ENCODE measurements at regions not wholly inside any gene's neighbourhood (a gene's known extent, or its start where the extent isn't known, plus 50 kb on each side); places are given as distances from the start of the nearest gene placed in this dataset.

- TF ChIP-seq CTCF (IDR thresholded peaks at IDR 0.05; ENCODE audit: extremely low read depth, missing control alignments) = no peak
- no peak for DNase-seq (ENCODE audit: low spot score)
These were observed 92.3 kb upstream of the ZNF438 start for GRCh38 chr10:31123946-31124345.

GRCh38 chr10:31124852-31125251, 93.2 kb upstream of the ZNF438 start:
- DNase-seq (ENCODE audit: low spot score) = no peak

GRCh38 chr10:31125789-31126188, 94.1 kb upstream of the ZNF438 start:
- DNase-seq (ENCODE audit: low spot score) = no peak
- no peak for TF ChIP-seq CTCF (IDR thresholded peaks at IDR 0.05; ENCODE audit: extremely low read depth, missing control alignments)

More at GRCh38 chr10:31124852-31125251, 93.2 kb upstream of the ZNF438 start:
- TF ChIP-seq CTCF (IDR thresholded peaks at IDR 0.05; ENCODE audit: extremely low read depth, missing control alignments) = no peak

GRCh38 chr10:31126593-31126992, 94.9 kb upstream of the ZNF438 start:
- DNase-seq (ENCODE audit: low spot score) = no peak
- no peak for TF ChIP-seq CTCF (IDR thresholded peaks at IDR 0.05; ENCODE audit: extremely low read depth, missing control alignments)

GRCh38 chr10:31128536-31128935, 96.9 kb upstream of the ZNF438 start:
- no peak for TF ChIP-seq CTCF (IDR thresholded peaks at IDR 0.05; ENCODE audit: extremely low read depth, missing control alignments)
- DNase-seq (ENCODE audit: low spot score) = no peak

- no peak for DNase-seq (ENCODE audit: low spot score)
- TF ChIP-seq CTCF (IDR thresholded peaks at IDR 0.05; ENCODE audit: extremely low read depth, missing control alignments) = no peak
These were observed 97.6 kb upstream of the ZNF438 start for GRCh38 chr10:31129271-31129670.

GRCh38 chr10:31129880-31130405, 98.3 kb upstream of the ZNF438 start:
- TF ChIP-seq CTCF (IDR thresholded peaks at IDR 0.05; ENCODE audit: extremely low read depth, missing control alignments) = no peak
- DNase-seq (ENCODE audit: low spot score) = no peak

All from GM20000 (cell line).